ENCODE measurements at regions not wholly inside any gene's neighbourhood (a gene's known extent, or its start where the extent isn't known, plus 50 kb on each side); places are given as distances from the start of the nearest gene placed in this dataset.
A peak's percentile ranks its signal among the peaks of the same experiment; 100 is the strongest.
"Not testable (repeated sequence)": the region's sequence is repeated elsewhere in the genome, so short reads cannot be mapped to it uniquely, and the experiment has no call there.

- DNase-seq (ENCODE audit: low read depth in 2 of 2) = no peak
Measured at GRCh38 chr5:28355831-28356230, 1317.4 kb upstream of the CDH9 start.

GRCh38 chr5:28346696-28347095, 1308.3 kb upstream of the CDH9 start:
- no peak for DNase-seq (ENCODE audit: low read depth in 2 of 2)

DNA sequence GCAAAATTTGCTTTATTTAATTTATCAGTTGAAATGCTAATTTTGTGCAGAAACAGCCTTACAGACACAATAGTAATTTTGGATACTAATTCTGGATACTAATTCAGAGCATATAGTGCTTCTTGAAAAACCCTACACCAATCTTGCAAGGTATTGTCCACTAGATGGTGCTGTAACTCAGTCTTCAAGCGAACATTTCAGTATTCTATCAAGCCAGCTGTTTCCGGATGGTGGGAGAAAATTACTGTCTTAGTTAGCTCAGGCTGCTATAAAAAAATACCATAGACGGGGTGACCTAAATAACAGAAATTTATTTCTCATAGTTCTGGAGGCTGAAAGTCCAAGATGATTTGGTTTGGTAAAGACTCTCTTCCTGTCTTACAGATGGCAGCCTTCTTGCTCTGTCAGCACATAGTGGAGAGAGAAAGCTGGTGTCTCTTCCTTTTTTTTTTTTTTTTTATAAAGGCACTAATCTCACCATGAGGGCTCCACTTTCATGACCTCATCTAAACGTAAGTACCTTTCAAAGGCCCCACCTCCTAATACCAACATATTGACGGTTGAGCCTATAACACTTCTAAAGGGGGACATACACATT, 1306.5 kb upstream of the CDH9 start:
- peak; percentile 0 to 32 for DNase-seq (ENCODE audit: low read depth in 2 of 2)

DNA sequence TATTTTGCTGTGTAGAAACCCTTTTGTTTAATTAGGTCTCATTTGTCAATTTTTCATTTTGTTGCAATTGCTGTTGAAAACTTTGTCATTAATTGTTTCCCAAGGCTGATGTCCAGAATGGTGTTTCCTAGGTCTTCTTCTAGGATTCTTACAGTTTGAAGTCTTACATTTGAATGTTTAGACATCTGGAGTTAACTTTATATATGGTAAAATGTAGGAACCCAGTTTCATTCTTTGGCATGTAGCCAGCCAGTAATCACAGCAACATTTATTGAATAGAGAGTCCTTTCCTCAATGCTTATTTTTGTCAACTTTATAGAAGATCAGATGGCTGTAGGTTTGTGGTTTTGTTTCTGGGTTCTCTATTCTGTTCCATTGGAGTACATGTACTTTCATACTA, 1290.8 kb upstream of the CDH9 start:
- no peak for DNase-seq (ENCODE audit: low read depth in 2 of 2)

DNA sequence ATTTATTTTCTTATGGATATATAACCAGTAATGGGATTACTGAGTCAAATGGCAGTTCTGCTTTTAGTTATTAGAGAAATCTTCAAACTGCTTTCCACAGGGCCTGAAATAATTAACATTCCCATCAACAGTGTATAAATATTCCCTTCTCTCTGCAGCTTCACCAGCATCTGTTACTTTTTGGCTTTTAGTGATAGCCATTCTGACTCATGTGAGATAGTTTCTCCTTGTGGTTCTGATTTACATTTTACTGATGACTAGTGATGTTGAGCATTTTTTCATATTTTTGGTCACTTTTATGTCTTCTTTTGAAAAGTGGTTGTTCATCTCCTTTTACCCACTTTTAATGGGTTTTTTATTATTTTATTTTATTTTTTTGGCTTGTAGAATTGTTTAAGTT, 1290.3 kb upstream of the CDH9 start:
- DNase-seq (ENCODE audit: low read depth in 2 of 2) = no peak

DNA sequence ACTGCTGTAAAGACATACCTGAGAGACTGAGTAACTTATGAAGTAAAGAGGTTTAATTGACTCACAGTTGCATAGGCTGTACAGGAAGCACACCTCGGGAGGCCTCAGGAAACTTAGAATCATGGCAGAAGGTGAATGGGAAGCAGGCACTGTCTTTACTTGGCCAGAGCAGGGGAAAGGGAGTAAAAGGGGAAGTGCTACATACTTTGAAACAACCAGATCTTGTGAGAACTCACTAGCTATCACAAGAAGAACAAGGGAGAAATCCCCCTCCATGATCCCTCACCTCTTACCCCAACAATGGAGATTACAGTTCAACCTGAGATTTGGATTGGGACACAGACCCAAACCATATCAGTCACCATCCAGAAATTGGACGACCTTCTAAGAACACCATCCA, 1285.8 kb upstream of the CDH9 start:
- DNase-seq (ENCODE audit: low read depth in 2 of 2) = no peak

DNA sequence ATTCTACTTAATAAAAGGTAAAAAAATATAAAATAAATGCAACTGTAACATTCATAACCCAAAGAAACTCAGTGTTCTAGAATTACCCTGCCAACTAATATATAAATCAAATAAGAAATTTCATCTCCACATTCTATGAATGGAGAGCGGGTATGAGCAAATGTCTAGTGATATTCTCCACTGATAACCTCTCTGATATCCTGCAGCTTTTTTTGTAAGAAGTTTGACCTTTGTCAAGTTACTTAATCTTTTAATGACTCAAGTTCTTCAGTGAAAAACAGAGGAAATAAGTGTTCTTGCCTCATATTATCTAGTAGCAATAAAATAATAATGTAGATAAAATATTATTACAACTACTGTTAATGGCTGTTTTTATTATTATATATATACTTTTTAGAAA, 1275.6 kb upstream of the CDH9 start:
- DNase-seq (ENCODE audit: low read depth in 2 of 2) = no peak

DNA sequence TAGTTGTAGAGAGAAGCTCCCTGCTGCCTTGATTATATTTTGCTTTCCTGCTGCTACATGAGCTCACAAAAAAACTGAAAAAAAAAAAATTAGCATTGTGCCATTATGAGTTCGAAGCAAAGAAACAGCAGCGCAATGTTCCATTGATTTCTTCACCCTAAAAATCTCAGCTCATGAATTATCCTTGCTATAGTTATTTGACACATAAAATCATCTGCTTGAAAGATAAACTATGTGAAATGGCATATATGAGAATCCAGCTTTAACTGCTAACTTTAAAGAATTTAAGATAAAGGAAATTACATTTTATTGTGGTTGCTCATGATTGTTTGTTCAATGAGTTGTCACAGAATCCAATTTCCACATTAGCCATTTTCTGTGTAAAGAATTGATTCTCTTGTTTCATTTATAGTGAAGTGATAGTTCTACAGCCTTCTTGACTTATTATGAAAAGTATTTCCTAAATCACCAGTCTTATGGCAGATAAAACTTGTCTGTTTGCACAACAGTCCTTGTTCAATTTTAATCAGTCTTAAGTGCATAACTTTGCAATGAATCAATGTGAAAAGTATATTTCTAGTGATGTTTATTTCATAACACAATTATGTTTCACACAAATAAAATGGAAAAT, 1275.0 kb upstream of the CDH9 start:
- no peak for DNase-seq (ENCODE audit: low read depth in 2 of 2)

- DNase-seq (ENCODE audit: low read depth in 2 of 2) = no peak
Measured at GRCh38 chr5:28310696-28311095, 1272.3 kb upstream of the CDH9 start.

DNA sequence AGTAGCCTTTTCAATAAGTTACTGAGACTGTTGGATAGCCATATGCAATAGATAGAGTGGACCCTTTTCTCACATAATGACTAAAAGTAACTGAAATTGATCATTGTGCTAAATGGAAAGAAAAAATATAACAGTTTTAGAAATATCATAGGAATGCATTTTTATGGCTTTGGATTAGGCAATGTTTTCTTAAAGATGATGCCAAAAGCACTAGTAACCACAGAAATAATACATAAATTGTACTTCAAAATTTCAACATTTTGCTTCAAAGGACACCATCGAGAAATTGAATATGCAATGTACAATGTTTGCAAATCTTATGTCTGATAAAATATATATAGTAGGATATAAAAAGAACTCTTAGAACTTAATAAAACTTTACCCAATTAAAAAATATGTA, 1267.5 kb upstream of the CDH9 start:
- DNase-seq (ENCODE audit: low read depth in 2 of 2) = no peak

GRCh38 chr5:28301712-28302111, 1263.3 kb upstream of the CDH9 start:
- no peak for DNase-seq (ENCODE audit: low read depth in 2 of 2)

DNA sequence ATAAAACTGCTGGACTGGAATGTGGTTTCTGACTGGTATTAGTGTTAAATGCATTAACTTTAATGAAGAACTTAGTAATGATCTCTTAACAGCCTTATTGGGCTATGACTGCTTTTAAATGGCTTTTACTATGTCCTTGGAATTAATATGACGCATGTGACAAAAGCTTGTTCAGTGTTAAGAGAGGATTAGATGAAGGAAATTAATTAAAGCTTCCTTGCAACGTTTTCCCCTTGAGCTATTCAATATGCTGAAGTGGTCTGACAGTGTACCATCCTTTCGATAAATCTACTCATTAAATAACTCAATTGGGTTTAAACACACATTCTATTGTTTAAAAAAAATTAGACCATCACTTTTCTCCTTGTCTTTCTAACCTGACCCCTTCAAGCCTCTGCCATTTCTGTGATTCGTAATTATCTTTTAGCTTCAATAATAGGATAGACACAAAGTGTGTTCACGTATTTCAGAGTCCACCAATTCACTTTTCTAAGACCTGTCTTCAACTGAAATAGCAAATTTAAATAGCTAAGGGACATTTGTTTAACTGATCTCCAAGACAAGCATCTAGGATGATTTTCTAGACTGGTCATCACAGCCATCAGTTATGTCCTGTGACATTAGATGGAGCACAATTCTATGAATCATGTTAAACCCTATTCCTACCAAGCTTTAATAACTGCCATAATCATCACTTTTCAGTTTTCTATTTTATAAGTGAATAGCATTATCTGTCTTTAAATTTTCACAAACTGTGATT, 1258.0 kb upstream of the CDH9 start:
- no peak for DNase-seq (ENCODE audit: low read depth in 2 of 2)

DNA sequence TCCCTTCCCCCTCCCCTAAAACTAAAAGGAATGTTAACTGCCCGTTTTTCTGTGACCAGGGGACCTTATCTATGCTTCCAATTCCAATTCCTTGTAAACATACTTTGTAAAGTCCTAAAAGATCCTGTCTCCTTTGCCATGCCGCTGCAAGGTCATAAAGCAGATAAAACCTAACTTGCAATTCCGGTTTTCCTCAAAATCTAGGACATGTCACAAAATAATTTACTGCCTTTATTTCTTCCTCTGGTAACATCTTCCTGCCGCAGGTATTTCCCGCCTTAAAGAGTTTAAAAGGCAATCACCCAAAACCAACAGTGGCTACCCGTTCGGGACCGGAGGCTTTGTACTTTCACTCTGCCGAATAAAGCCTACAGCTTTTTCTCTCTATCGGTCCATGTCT, 1248.6 kb upstream of the CDH9 start:
- not testable (repeated sequence) for DNase-seq (ENCODE audit: low read depth in 2 of 2)

GRCh38 chr5:28286566-28286965, 1248.2 kb upstream of the CDH9 start:
- DNase-seq (ENCODE audit: low read depth in 2 of 2) = no peak

GRCh38 chr5:28284788-28285187, 1246.4 kb upstream of the CDH9 start:
- no peak for DNase-seq (ENCODE audit: low read depth in 2 of 2)

GRCh38 chr5:28281351-28281750, 1243.0 kb upstream of the CDH9 start:
- no peak for DNase-seq (ENCODE audit: low read depth in 2 of 2)

- no peak for DNase-seq (ENCODE audit: low read depth in 2 of 2)
Measured at GRCh38 chr5:28275931-28276330, 1237.5 kb upstream of the CDH9 start.

GRCh38 chr5:28269978-28270377, 1231.6 kb upstream of the CDH9 start:
- no peak for DNase-seq (ENCODE audit: low read depth in 2 of 2)

GRCh38 chr5:28265877-28266276, 1227.5 kb upstream of the CDH9 start:
- no peak for DNase-seq (ENCODE audit: low read depth in 2 of 2)

GRCh38 chr5:28254846-28255245, 1216.5 kb upstream of the CDH9 start:
- no peak for DNase-seq (ENCODE audit: low read depth in 2 of 2)

DNA sequence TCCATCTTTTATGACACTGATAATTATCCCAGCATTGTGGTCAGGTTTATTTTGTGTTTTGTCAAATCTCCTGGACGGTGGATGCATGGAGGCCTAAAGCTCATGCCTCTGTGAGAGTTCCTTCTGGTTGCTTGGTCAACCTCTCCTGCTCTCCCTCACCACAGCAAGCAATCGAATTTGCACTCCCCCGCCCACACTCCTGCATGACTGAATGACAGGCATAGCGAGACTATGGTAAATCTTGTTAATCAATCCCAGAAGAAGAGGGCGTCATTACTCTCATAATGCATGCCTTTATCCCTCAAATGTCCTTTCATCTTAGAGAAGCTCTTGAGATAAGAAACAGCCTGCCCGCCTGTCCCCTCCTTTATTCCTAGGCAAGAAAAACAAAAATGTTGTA, 1215.0 kb upstream of the CDH9 start:
- DNase-seq (ENCODE audit: low read depth in 2 of 2) = no peak

DNA sequence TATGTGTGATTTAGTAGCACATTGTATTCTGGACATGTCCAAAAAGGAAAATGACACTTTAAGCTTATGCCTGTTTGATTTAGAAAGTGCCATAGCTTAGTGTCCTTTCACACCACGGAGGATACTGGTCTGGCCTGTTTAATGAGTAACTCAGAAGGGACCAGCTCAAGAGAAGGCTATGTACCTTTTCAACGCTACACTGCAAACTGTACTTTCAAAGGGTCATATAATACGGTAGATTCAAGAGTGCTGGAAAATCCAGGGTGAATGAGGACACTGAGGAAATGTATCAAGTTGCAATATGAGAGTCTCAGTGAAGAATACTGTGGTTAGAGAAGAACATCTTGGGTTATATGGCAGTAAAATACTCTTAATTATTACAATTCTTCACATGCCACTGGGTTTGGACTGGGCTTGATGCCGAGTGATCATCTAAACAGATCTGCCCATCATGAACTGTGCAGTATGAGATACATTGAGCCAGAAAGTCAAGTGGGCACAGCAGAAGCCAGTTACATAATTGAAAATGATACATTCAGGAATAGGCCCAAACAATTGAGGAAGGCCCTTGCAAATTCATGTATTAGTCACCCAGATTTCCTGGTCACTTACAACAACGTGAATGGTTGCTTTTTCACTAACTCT, 1211.5 kb upstream of the CDH9 start:
- DNase-seq (ENCODE audit: low read depth in 2 of 2) = no peak
